WTC11 (cell line): ENCODE measurements at regions not wholly inside any gene's neighbourhood (a gene's known extent, or its start where the extent isn't known, plus 50 kb on each side); places are given as distances from the start of the nearest gene placed in this dataset.
A peak's percentile ranks its signal among the peaks of the same experiment; 100 is the strongest.
"Not testable (repeated sequence)": the region's sequence is repeated elsewhere in the genome, so short reads cannot be mapped to it uniquely, and the experiment has no call there.

Experiments
- ATAC-seq: fragments of 200-7000 bp; cut with Tn5 transposase; 2 replicates; pipeline ENCODE4 v1.10.0; 2021; ENCODE audit warnings: mild to moderate bottlenecking, moderate library complexity
- CTCF ChIA-PET: fragments of 300-600 bp; sonication (Branson Sonifier 250); formaldehyde crosslinking; loops from one replicate; lab custom pipeline; 2021; ENCODE audit warnings: antibody characterized with exemption; lab: Charles Lee
- POLR2A ChIA-PET: fragments of 350-600 bp; sonication (Branson Sonifier 250); formaldehyde crosslinking; loops from one replicate; lab custom pipeline; 2021; ENCODE audit warnings: antibody characterized with exemption; lab: Charles Lee
- DNase-seq: peaks from one replicate; pipeline ENCODE4 v3.0.0; 2021; ENCODE audit warnings: low spot score
- H3K27ac Mint-ChIP-seq: 2 replicates; pipeline ENCODE4 v1.8.0; 2021; ENCODE audit warnings: mixed read lengths
- H3K27me3 Mint-ChIP-seq: 2 replicates; pipeline ENCODE4 v1.8.0; 2021; ENCODE audit warnings: low read depth, mild to moderate bottlenecking, moderate library complexity, mixed read lengths
- H3K36me3 Mint-ChIP-seq: 2 replicates; pipeline ENCODE4 v1.8.0; 2021; ENCODE audit warnings: mixed read lengths
- H3K4me1 Mint-ChIP-seq: 2 replicates; pipeline ENCODE4 v1.8.0; 2022; ENCODE audit warnings: mixed read lengths
- H3K4me3 Mint-ChIP-seq: 2 replicates; pipeline ENCODE4 v1.8.0; 2021; ENCODE audit warnings: mild to moderate bottlenecking, moderate library complexity, mixed read lengths
- H3K9me3 Mint-ChIP-seq: 2 replicates; pipeline ENCODE4 v1.8.0; 2021; ENCODE audit warnings: mixed read lengths
- CTCF ChIP-seq: fragments of 200-600 bp; IDR thresholded peaks from 2 replicates; pipeline ENCODE4 v1.8.0; 2022; ENCODE audit warnings: antibody characterized with exemption
- E2F4 ChIP-seq: sonication (generic); formaldehyde crosslinking; IDR thresholded peaks from 2 replicates; pipeline ENCODE4 v1.8.1; 2022; ENCODE audit warnings: low read depth, mild to moderate bottlenecking, moderate library complexity, missing genetic modification reagents, borderline replicate concordance
- ELF4 ChIP-seq: sonication (generic); formaldehyde crosslinking; IDR thresholded peaks from 2 replicates; pipeline ENCODE4 v1.8.1; 2022; ENCODE audit warnings: low read depth, mild to moderate bottlenecking, moderate library complexity, missing genetic modification reagents
- FOXJ3 ChIP-seq: sonication (generic); formaldehyde crosslinking; IDR thresholded peaks from 2 replicates; pipeline ENCODE4 v1.9.0; 2021; ENCODE audit warnings: missing genetic modification reagents, mild to moderate bottlenecking, borderline replicate concordance
- GABPB1 ChIP-seq: sonication (generic); formaldehyde crosslinking; IDR thresholded peaks from 2 replicates; pipeline ENCODE4 v1.8.1; 2023; ENCODE audit warnings: mild to moderate bottlenecking, missing genetic modification reagents
- IRF1 ChIP-seq: sonication (generic); formaldehyde crosslinking; IDR thresholded peaks from 2 replicates; pipeline ENCODE4 v1.8.0; 2023; ENCODE audit warnings: missing genetic modification reagents
- JAZF1 ChIP-seq: fragments of 250-450 bp; sonication (Bioruptor Pico); IDR thresholded peaks from 2 replicates; pipeline ENCODE4 v1.9.0; 2021; ENCODE audit warnings: moderate library complexity, mild to moderate bottlenecking, inconsistent platforms
- MXD4 ChIP-seq: fragments of 250-450 bp; sonication (Bioruptor Pico); IDR thresholded peaks from 2 replicates; pipeline ENCODE4 v1.8.0; 2021; ENCODE audit warnings: mild to moderate bottlenecking, moderate library complexity, borderline replicate concordance
- NR1H2 ChIP-seq: sonication (generic); formaldehyde crosslinking; IDR thresholded peaks from 2 replicates; pipeline ENCODE4 v1.9.0; 2021; ENCODE audit warnings: mild to moderate bottlenecking, moderate library complexity, missing genetic modification reagents
- PREB ChIP-seq: sonication (generic); formaldehyde crosslinking; IDR thresholded peaks from 2 replicates; pipeline ENCODE4 v1.8.1; 2022; ENCODE audit warnings: mild to moderate bottlenecking, missing genetic modification reagents, moderate library complexity, borderline replicate concordance
- PRRX2 ChIP-seq: fragments of 250-450 bp; sonication (Bioruptor Pico); IDR thresholded peaks from 2 replicates; pipeline ENCODE4 v1.8.0; 2021; ENCODE audit warnings: mild to moderate bottlenecking
- RORB ChIP-seq: fragments of 250-450 bp; sonication (Bioruptor Pico); IDR thresholded peaks from 2 replicates; pipeline ENCODE4 v1.9.0; 2021; ENCODE audit warnings: mild to moderate bottlenecking
- USF1 ChIP-seq: sonication (generic); formaldehyde crosslinking; IDR thresholded peaks from 2 replicates; pipeline ENCODE4 v1.8.0; 2022; ENCODE audit warnings: mild to moderate bottlenecking, missing genetic modification reagents
- ZNF512 ChIP-seq: sonication (generic); formaldehyde crosslinking; IDR thresholded peaks from 2 replicates; pipeline ENCODE4 v1.8.1; 2022; ENCODE audit warnings: missing genetic modification reagents, borderline replicate concordance
- ZSCAN18 ChIP-seq: fragments of 250-450 bp; sonication (Bioruptor Pico); IDR thresholded peaks from 2 replicates; pipeline ENCODE4 v2.1.2; 2022; ENCODE audit warnings: mild to moderate bottlenecking, moderate library complexity

- Mint-ChIP-seq H3K9me3 (no peaks in the 10 kb centered on the region), H3K4me1 (peaks cover 4% of the 10 kb centered on the region), H3K4me3 (no peak overlapping the region), H3K36me3 (no peaks in the 10 kb centered on the region), H3K27me3 (no peaks in the 10 kb centered on the region), H3K27ac (no peak overlapping the region)
- ChIA-PET CTCF (interaction anchor here (0.6 to 1.0 kb wide), 8 partner anchors 10 to 252 kb away, joined by 3 to 5 read pairs (median 4); no protein-coding TSS in a partner anchor), POLR2A (interaction anchor here (0.6 kb wide), 1 partner anchor 305 kb away, joined by 3 read pairs; no protein-coding TSS in a partner anchor)
- TF ChIP-seq E2F4 (CRISPR knock-in tag) (no peak), PREB (CRISPR knock-in tag) (no peak), MXD4 (CRISPR knock-in tag) (no peak), JAZF1 (CRISPR knock-in tag) (no peak), RORB (CRISPR knock-in tag) (no peak), ZSCAN18 (CRISPR knock-in tag) (no peak), ZNF512 (CRISPR knock-in tag) (no peak), GABPB1 (no peak), CTCF (no peak), PRRX2 (CRISPR knock-in tag) (no peak), FOXJ3 (CRISPR knock-in tag) (no peak), NR1H2 (no peak), ELF4 (no peak), IRF1 (CRISPR knock-in tag) (no peak), USF1 (CRISPR knock-in tag) (no peak)
- ATAC-seq: peak; percentile 100
- peak; percentile 51 for DNase-seq
These were observed 170.5 kb upstream of the RGS17 start for GRCh38 chr6:153301602-153302001.

- CTCF ChIA-PET, H3K27me3 Mint-ChIP-seq, H3K9me3 Mint-ChIP-seq, H3K36me3 Mint-ChIP-seq, H3K4me3 Mint-ChIP-seq, ATAC-seq, H3K27ac Mint-ChIP-seq, H3K4me1 Mint-ChIP-seq, DNase-seq, POLR2A ChIA-PET: not testable (repeated sequence)
These were observed 151.4 kb upstream of the RGS17 start for GRCh38 chr6:153282456-153282855.
